BLaER1 (cell line): ENCODE measurements at regions not wholly inside any gene's neighbourhood (a gene's known extent, or its start where the extent isn't known, plus 50 kb on each side); places are given as distances from the start of the nearest gene placed in this dataset.

Source experiments
- H3K27ac ChIP-seq: shearing (Covaris generic); formaldehyde crosslinking; 2 replicates; pipeline ENCODE4 v1.8.1; 2022
- H3K27me3 ChIP-seq: shearing (Covaris generic); formaldehyde crosslinking; 2 replicates; pipeline ENCODE4 v1.8.1; 2022
- H3K36me3 ChIP-seq: shearing (Covaris generic); formaldehyde crosslinking; 2 replicates; pipeline ENCODE4 v1.8.1; 2022
- H3K4me1 ChIP-seq: shearing (Covaris generic); formaldehyde crosslinking; 2 replicates; pipeline ENCODE4 v1.8.1; 2022
- H3K4me2 ChIP-seq: shearing (Covaris generic); formaldehyde crosslinking; 2 replicates; pipeline ENCODE4 v1.8.1; 2022
- H3K4me3 ChIP-seq: shearing (Covaris generic); formaldehyde crosslinking; 2 replicates; pipeline ENCODE4 v1.8.1; 2022
- H3K9ac ChIP-seq: shearing (Covaris generic); formaldehyde crosslinking; 2 replicates; pipeline ENCODE4 v1.8.1; 2022
- H3K9me3 ChIP-seq: shearing (Covaris generic); formaldehyde crosslinking; 2 replicates; pipeline ENCODE4 v1.8.1; 2022
- H4K20me1 ChIP-seq: shearing (Covaris generic); formaldehyde crosslinking; 2 replicates; pipeline ENCODE4 v1.8.1; 2022
- Cebpa-rat ChIP-seq: shearing (Covaris generic); IDR thresholded peaks from 2 replicates; pipeline ENCODE4 v1.8.1; 2022

- TF ChIP-seq Cebpa-rat: no peak
- no peaks in the 10 kb centered on the region for H3K36me3 ChIP-seq
- H3K27ac ChIP-seq: no peak overlapping the region
- no peaks in the 10 kb centered on the region for H4K20me1 ChIP-seq
- 0 out of 2 replicates have a peak, but pooled peaks cover 7% of the 10 kb centered on the region for H3K4me1 ChIP-seq
- no peak overlapping the region for H3K4me2 ChIP-seq
- H3K27me3 ChIP-seq: no peaks in the 10 kb centered on the region
- H3K9me3 ChIP-seq: no peaks in the 10 kb centered on the region
- no peak overlapping the region for H3K4me3 ChIP-seq
- H3K9ac ChIP-seq: no peak overlapping the region
Observed at GRCh38 chr18:65990174-65990690, 239.4 kb downstream of the CDH7 start.

- no peaks in the 10 kb centered on the region for H4K20me1 ChIP-seq
- no peak overlapping the region for H3K4me2 ChIP-seq
- H3K27me3 ChIP-seq: no peaks in the 10 kb centered on the region
- no peak overlapping the region for H3K27ac ChIP-seq
- H3K4me1 ChIP-seq: 0 out of 2 replicates have a peak, but pooled peaks cover 2% of the 10 kb centered on the region
- no peaks in the 10 kb centered on the region for H3K36me3 ChIP-seq
- H3K9me3 ChIP-seq: no peaks in the 10 kb centered on the region
- H3K4me3 ChIP-seq: no peak overlapping the region
- TF ChIP-seq Cebpa-rat: no peak
- H3K9ac ChIP-seq: no peak overlapping the region
Observed at GRCh38 chr18:65988972-65989371, 238.2 kb downstream of the CDH7 start.

GRCh38 chr18:65988386-65988785 lies 237.6 kb downstream of the CDH7 start:
- no peak for TF ChIP-seq Cebpa-rat
- Histone ChIP-seq H3K27me3 (no peaks in the 10 kb centered on the region), H3K27ac (no peak overlapping the region), H3K9me3 (no peaks in the 10 kb centered on the region), H3K36me3 (no peaks in the 10 kb centered on the region), H3K4me3 (no peak overlapping the region), H3K4me1 (no peaks in the 10 kb centered on the region), H3K9ac (no peak overlapping the region), H3K4me2 (no peak overlapping the region), H4K20me1 (no peaks in the 10 kb centered on the region)

- H3K27ac ChIP-seq: no peak overlapping the region
- no peaks in the 10 kb centered on the region for H3K4me1 ChIP-seq
- H3K4me2 ChIP-seq: no peak overlapping the region
- H3K9ac ChIP-seq: no peak overlapping the region
- H3K27me3 ChIP-seq: no peaks in the 10 kb centered on the region
- H3K4me3 ChIP-seq: no peak overlapping the region
- H4K20me1 ChIP-seq: no peaks in the 10 kb centered on the region
- H3K36me3 ChIP-seq: no peaks in the 10 kb centered on the region
- TF ChIP-seq Cebpa-rat: no peak
- no peaks in the 10 kb centered on the region for H3K9me3 ChIP-seq
Observed at GRCh38 chr18:65983750-65984149, 232.9 kb downstream of the CDH7 start.

GRCh38 chr18:65975536-65975935 lies 224.7 kb downstream of the CDH7 start:
- Histone ChIP-seq H4K20me1 (no peaks in the 10 kb centered on the region), H3K9ac (no peak overlapping the region), H3K4me3 (no peak overlapping the region), H3K4me2 (no peak overlapping the region), H3K36me3 (no peaks in the 10 kb centered on the region), H3K9me3 (no peaks in the 10 kb centered on the region), H3K27me3 (no peaks in the 10 kb centered on the region), H3K27ac (no peak overlapping the region), H3K4me1 (no peaks in the 10 kb centered on the region)
- TF ChIP-seq Cebpa-rat: no peak

- Histone ChIP-seq H3K27me3 (no peaks in the 10 kb centered on the region), H3K36me3 (no peaks in the 10 kb centered on the region), H3K9me3 (no peaks in the 10 kb centered on the region), H3K27ac (no peak overlapping the region), H3K9ac (no peak overlapping the region), H3K4me2 (no peak overlapping the region), H3K4me3 (no peak overlapping the region), H3K4me1 (no peaks in the 10 kb centered on the region), H4K20me1 (no peaks in the 10 kb centered on the region)
- no peak for TF ChIP-seq Cebpa-rat
Observed at GRCh38 chr18:65974758-65975157, 223.9 kb downstream of the CDH7 start.

GRCh38 chr18:65968239-65969004 lies 217.6 kb downstream of the CDH7 start:
- Histone ChIP-seq H3K27ac (no peak overlapping the region), H3K4me2 (no peak overlapping the region), H3K9ac (no peak overlapping the region), H3K9me3 (no peaks in the 10 kb centered on the region), H4K20me1 (no peaks in the 10 kb centered on the region), H3K4me1 (no peaks in the 10 kb centered on the region), H3K27me3 (no peaks in the 10 kb centered on the region), H3K4me3 (no peak overlapping the region), H3K36me3 (no peaks in the 10 kb centered on the region)
- no peak for TF ChIP-seq Cebpa-rat

GRCh38 chr18:65955747-65956146 lies 204.9 kb downstream of the CDH7 start:
- no peak overlapping the region for H3K4me3 ChIP-seq
- H3K9ac ChIP-seq: no peak overlapping the region
- no peaks in the 10 kb centered on the region for H3K36me3 ChIP-seq
- H3K4me2 ChIP-seq: no peak overlapping the region
- no peak overlapping the region for H3K27ac ChIP-seq
- H3K4me1 ChIP-seq: no peaks in the 10 kb centered on the region
- H3K27me3 ChIP-seq: no peaks in the 10 kb centered on the region
- TF ChIP-seq Cebpa-rat: no peak
- no peaks in the 10 kb centered on the region for H4K20me1 ChIP-seq
- H3K9me3 ChIP-seq: no peaks in the 10 kb centered on the region

GRCh38 chr18:65954372-65954771 lies 203.6 kb downstream of the CDH7 start:
- no peak for TF ChIP-seq Cebpa-rat
- H3K4me3 ChIP-seq: no peak overlapping the region
- no peak overlapping the region for H3K4me2 ChIP-seq
- H3K4me1 ChIP-seq: no peaks in the 10 kb centered on the region
- H3K36me3 ChIP-seq: no peaks in the 10 kb centered on the region
- H4K20me1 ChIP-seq: no peaks in the 10 kb centered on the region
- H3K27ac ChIP-seq: no peak overlapping the region
- H3K9ac ChIP-seq: no peak overlapping the region
- H3K9me3 ChIP-seq: no peaks in the 10 kb centered on the region
- no peaks in the 10 kb centered on the region for H3K27me3 ChIP-seq

GRCh38 chr18:65946777-65947176 lies 196.0 kb downstream of the CDH7 start:
- Histone ChIP-seq H3K9me3 (no peaks in the 10 kb centered on the region), H3K4me3 (no peak overlapping the region), H3K36me3 (no peaks in the 10 kb centered on the region), H3K4me1 (no peaks in the 10 kb centered on the region), H3K9ac (no peak overlapping the region), H3K27ac (no peak overlapping the region), H4K20me1 (no peaks in the 10 kb centered on the region), H3K27me3 (no peaks in the 10 kb centered on the region), H3K4me2 (no peak overlapping the region)
- no peak for TF ChIP-seq Cebpa-rat
